Right lung (tissue), 2 donors: ENCODE measurements at regions not wholly inside any gene's neighbourhood (a gene's known extent, or its start where the extent isn't known, plus 50 kb on each side); places are given as distances from the start of the nearest gene placed in this dataset.
"Not testable (repeated sequence)": the region's sequence is repeated elsewhere in the genome, so short reads cannot be mapped to it uniquely, and the experiment has no call there.

Experiments used
- DNase-seq, 2 donors: peaks; one replicate each; pipeline ENCODE4 v3.0.0-alpha.2; 2013

DNA sequence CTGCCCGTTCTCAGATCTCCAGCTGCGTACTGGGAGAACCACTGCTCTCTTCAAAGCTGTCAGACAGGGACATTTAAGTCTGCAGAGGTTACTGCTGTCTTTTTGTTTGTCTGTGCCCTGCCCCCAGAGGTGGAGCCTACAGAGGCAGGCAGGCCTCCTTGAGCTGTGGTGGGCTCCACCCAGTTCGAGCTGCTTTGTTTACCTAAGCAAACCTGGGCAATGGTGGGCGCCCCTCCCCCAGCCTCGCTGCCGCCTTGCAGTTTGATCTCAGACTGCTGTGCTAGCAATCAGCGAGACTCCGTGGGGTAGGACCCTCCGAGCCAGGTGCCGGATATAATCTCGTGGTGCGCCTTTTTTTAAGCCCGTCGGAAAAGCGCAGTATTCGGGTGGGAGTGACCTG, 66.2 kb upstream of the GPR141 start:
- not testable (repeated sequence) for DNase-seq

GRCh38 chr7:37633048-37633447, 50.5 kb upstream of the GPR141 start:
- no peak for DNase-seq
